Fibroblast of mammary gland (primary cell): ENCODE measurements at regions not wholly inside any gene's neighbourhood (a gene's known extent, or its start where the extent isn't known, plus 50 kb on each side); places are given as distances from the start of the nearest gene placed in this dataset.

Experiments
- DNase-seq: peaks from one replicate; pipeline ENCODE4 v3.0.0-alpha.2; 2010; ENCODE audit warnings: low read depth
- H3K4me3 ChIP-seq: 2 replicates; pipeline ENCODE4 v1.5.1; 2011; ENCODE audit warnings: low read depth, mild to moderate bottlenecking, low read length, moderate library complexity; ENCODE audit not compliant: control insufficient read depth
- TF ChIP-seq, protein P1 (sequence below): conservative IDR thresholded peaks from 2 replicates; pipeline ENCODE4 v1.5.1; 2011; ENCODE audit warnings: low read depth, low read length, inconsistent platforms; ENCODE audit not compliant: control insufficient read depth, insufficient read depth

GRCh38 chr11:70496591-70497535 is 98.5 kb downstream of the CTTN start:
- DNase-seq, result no peak
- TF ChIP-seq, protein P1, sequence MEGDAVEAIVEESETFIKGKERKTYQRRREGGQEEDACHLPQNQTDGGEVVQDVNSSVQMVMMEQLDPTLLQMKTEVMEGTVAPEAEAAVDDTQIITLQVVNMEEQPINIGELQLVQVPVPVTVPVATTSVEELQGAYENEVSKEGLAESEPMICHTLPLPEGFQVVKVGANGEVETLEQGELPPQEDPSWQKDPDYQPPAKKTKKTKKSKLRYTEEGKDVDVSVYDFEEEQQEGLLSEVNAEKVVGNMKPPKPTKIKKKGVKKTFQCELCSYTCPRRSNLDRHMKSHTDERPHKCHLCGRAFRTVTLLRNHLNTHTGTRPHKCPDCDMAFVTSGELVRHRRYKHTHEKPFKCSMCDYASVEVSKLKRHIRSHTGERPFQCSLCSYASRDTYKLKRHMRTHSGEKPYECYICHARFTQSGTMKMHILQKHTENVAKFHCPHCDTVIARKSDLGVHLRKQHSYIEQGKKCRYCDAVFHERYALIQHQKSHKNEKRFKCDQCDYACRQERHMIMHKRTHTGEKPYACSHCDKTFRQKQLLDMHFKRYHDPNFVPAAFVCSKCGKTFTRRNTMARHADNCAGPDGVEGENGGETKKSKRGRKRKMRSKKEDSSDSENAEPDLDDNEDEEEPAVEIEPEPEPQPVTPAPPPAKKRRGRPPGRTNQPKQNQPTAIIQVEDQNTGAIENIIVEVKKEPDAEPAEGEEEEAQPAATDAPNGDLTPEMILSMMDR, result no peak
- no peak overlapping the region for H3K4me3 ChIP-seq

GRCh38 chr11:70497536-70498075 is 99.3 kb downstream of the CTTN start:
- H3K4me3 ChIP-seq, result no peak overlapping the region
- no peak for DNase-seq
- TF ChIP-seq, protein P1, result no peak

GRCh38 chr11:70498171-70498571 is 99.8 kb downstream of the CTTN start:
- H3K4me3 ChIP-seq, result no peak overlapping the region
- DNase-seq, result no peak
- TF ChIP-seq, protein P1, result no peak

GRCh38 chr11:70498976-70499801 is 100.9 kb downstream of the CTTN start:
- H3K4me3 ChIP-seq, result no peak overlapping the region
- TF ChIP-seq, protein P1, result no peak

DNA sequence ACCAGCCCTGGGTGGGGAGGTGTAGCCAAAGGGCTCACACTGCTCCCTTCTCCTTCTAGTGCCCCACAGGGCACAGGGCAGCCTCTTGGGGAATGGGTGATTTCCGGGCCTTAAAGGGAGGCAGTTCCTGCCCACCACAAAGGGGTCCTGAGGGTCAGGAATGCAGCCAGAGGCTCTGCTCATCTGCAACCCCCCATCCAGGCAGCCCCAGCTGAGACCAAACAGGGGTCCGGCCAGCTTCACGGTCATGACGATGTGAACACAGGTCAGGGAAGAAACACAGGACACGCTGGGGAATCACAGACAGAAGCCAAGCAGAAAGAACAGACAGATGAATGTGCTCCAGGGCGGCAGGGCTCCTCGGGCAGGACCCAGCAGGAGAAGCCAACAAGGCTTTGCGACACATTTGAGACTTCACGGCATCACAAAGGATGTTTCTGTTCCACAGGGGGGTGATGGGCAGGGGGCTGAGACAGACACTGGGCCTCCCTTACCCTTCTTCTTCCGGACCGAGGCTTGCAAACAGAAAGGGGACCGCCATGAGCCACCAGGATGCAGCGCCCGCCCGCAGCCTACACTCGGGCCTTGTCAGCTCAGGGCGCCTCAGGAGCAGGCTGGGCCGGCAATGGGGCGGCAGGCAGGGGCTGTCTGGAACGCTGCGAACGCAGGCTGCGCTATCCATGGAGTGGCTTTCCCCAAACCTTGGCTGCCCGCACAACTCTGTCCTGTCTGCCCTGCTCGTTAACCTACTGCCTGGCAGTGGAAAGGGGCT is 101.9 kb downstream of the CTTN start:
- H3K4me3 ChIP-seq, result no peak overlapping the region
- DNase-seq, result no peak
- TF ChIP-seq, protein P1, result no peak

More at GRCh38 chr11:70498976-70499801, 100.9 kb downstream of the CTTN start:
- DNase-seq, result no peak
